HT1080 (cell line): ENCODE measurements at regions not wholly inside any gene's neighbourhood (a gene's known extent, or its start where the extent isn't known, plus 50 kb on each side); places are given as distances from the start of the nearest gene placed in this dataset.

Source experiments
- DNase-seq: peaks from one replicate; pipeline ENCODE4 v3.0.0-alpha.2; 2015; ENCODE audit warnings: low read depth

- peak; percentile 84 for DNase-seq
Measured at GRCh38 chr12:24759155-24759554, 189.7 kb downstream of the BCAT1 start.

GRCh38 chr12:24756479-24757024, 192.3 kb downstream of the BCAT1 start:
- DNase-seq, result no peak

GRCh38 chr12:24754690-24755638, 193.9 kb downstream of the BCAT1 start:
- DNase-seq, result peak; percentile 89

GRCh38 chr12:24752763-24753462, 196.0 kb downstream of the BCAT1 start:
- no peak for DNase-seq

GRCh38 chr12:24751181-24751580, 197.7 kb downstream of the BCAT1 start:
- no peak for DNase-seq

GRCh38 chr12:24750263-24750662, 198.6 kb downstream of the BCAT1 start:
- no peak for DNase-seq

GRCh38 chr12:24749171-24749570, 199.7 kb downstream of the BCAT1 start:
- DNase-seq, result no peak

- no peak for DNase-seq
Measured at GRCh38 chr12:24748326-24748725, 200.6 kb downstream of the BCAT1 start.

- no peak for DNase-seq
Measured at GRCh38 chr12:24746864-24747263, 202.0 kb downstream of the BCAT1 start.

- DNase-seq, result no peak
Measured at GRCh38 chr12:24746006-24746671, 202.8 kb downstream of the BCAT1 start.

- DNase-seq, result no peak
Measured at GRCh38 chr12:24743941-24744793, 204.7 kb downstream of the BCAT1 start.

GRCh38 chr12:24742378-24742777, 206.5 kb downstream of the BCAT1 start:
- no peak for DNase-seq

GRCh38 chr12:24741216-24741615, 207.7 kb downstream of the BCAT1 start:
- no peak for DNase-seq

- DNase-seq, result no peak
Measured at GRCh38 chr12:24739106-24739779, 209.7 kb downstream of the BCAT1 start.

GRCh38 chr12:24738441-24738840, 210.5 kb downstream of the BCAT1 start:
- DNase-seq, result no peak

- no peak for DNase-seq
Measured at GRCh38 chr12:24731596-24731995, 217.3 kb downstream of the BCAT1 start.

GRCh38 chr12:24730489-24730896, 218.4 kb downstream of the BCAT1 start:
- no peak for DNase-seq

- DNase-seq, result no peak
Measured at GRCh38 chr12:24728826-24729225, 220.1 kb downstream of the BCAT1 start.

GRCh38 chr12:24728366-24728765, 220.5 kb downstream of the BCAT1 start:
- peak; percentile 22 for DNase-seq

- no peak for DNase-seq
Measured at GRCh38 chr12:24725616-24726015, 223.3 kb downstream of the BCAT1 start.
